Right forelimb (tissue), 1 donor: ENCODE measurements at regions not wholly inside any gene's neighbourhood (a gene's known extent, or its start where the extent isn't known, plus 50 kb on each side); places are given as distances from the start of the nearest gene placed in this dataset.
"Not testable (repeated sequence)": the region's sequence is repeated elsewhere in the genome, so short reads cannot be mapped to it uniquely, and the experiment has no call there.

Source experiments
- DNase-seq: peaks from one replicate; pipeline ENCODE4 v3.0.0-alpha.2; 2018

- DNase-seq = not testable (repeated sequence)
Observed at GRCh38 chr9:42326482-42326881, 143.0 kb downstream of the SPATA31A6 start.

GRCh38 chr9:42335342-42335741 is 151.9 kb downstream of the SPATA31A6 start:
- DNase-seq = not testable (repeated sequence)

GRCh38 chr9:42335984-42336657 is 152.7 kb downstream of the SPATA31A6 start:
- DNase-seq = not testable (repeated sequence)

- DNase-seq = not testable (repeated sequence)
Observed at GRCh38 chr9:42338275-42338674, 154.8 kb downstream of the SPATA31A6 start.

GRCh38 chr9:42339671-42340434 is 156.4 kb downstream of the SPATA31A6 start:
- DNase-seq = not testable (repeated sequence)

- not testable (repeated sequence) for DNase-seq
Observed at GRCh38 chr9:42340435-42340723, 156.9 kb downstream of the SPATA31A6 start.

- DNase-seq = not testable (repeated sequence)
Observed at GRCh38 chr9:42341860-42342259, 158.4 kb downstream of the SPATA31A6 start.

- not testable (repeated sequence) for DNase-seq
Observed at GRCh38 chr9:42342297-42342696, 158.8 kb downstream of the SPATA31A6 start.

GRCh38 chr9:42344508-42344907 is 161.0 kb downstream of the SPATA31A6 start:
- DNase-seq = not testable (repeated sequence)

GRCh38 chr9:42346916-42347315 is 163.5 kb downstream of the SPATA31A6 start:
- DNase-seq = not testable (repeated sequence)

GRCh38 chr9:42349181-42349580 is 165.7 kb downstream of the SPATA31A6 start:
- DNase-seq = not testable (repeated sequence)

- not testable (repeated sequence) for DNase-seq
Observed at GRCh38 chr9:42350412-42350811, 167.0 kb downstream of the SPATA31A6 start.

GRCh38 chr9:42357604-42358373 is 174.3 kb downstream of the SPATA31A6 start:
- not testable (repeated sequence) for DNase-seq

GRCh38 chr9:42358626-42359247 is 175.3 kb downstream of the SPATA31A6 start:
- not testable (repeated sequence) for DNase-seq

GRCh38 chr9:42364410-42365243 is 181.2 kb downstream of the SPATA31A6 start:
- DNase-seq = not testable (repeated sequence)

GRCh38 chr9:42365244-42365945 is 181.9 kb downstream of the SPATA31A6 start:
- DNase-seq = not testable (repeated sequence)

GRCh38 chr9:42368279-42368881 is 184.9 kb downstream of the SPATA31A6 start:
- DNase-seq = not testable (repeated sequence)

GRCh38 chr9:42370172-42370571 is 186.7 kb downstream of the SPATA31A6 start:
- not testable (repeated sequence) for DNase-seq

- DNase-seq = not testable (repeated sequence)
Observed at GRCh38 chr9:42371417-42371816, 188.0 kb downstream of the SPATA31A6 start.

GRCh38 chr9:42377530-42378417 is 194.3 kb downstream of the SPATA31A6 start:
- DNase-seq = not testable (repeated sequence)
